ENCODE measurements at regions not wholly inside any gene's neighbourhood (a gene's known extent, or its start where the extent isn't known, plus 50 kb on each side); places are given as distances from the start of the nearest gene placed in this dataset.

GRCh38 chr2:117737846-117738245, 76.6 kb upstream of the DDX18 start:
- H3K27ac ChIP-seq (ENCODE audit: insufficient read depth, low read depth, low read length), result no peak overlapping the region
- H3K4me2 ChIP-seq (ENCODE audit: insufficient read depth, low read length), result no peak overlapping the region
- POLR2A ChIA-PET, result no interaction called here
- H3K4me1 ChIP-seq (ENCODE audit: control insufficient read depth, extremely low read depth, insufficient read depth, low read length), result no peaks in the 10 kb centered on the region
- dilution Hi-C loops (cut with MboI; ENCODE audit: extremely low pct_ligation_motif_present, low sequenced_read_pairs) (no loop called here), intact Hi-C loops (cut with micrococcal nuclease) (no loop called here)
- H3K9me1 ChIP-seq (replicated peaks; ENCODE audit: control insufficient read depth, extremely low read depth, insufficient read depth, low read length), result no peaks in the 10 kb centered on the region
- BruUV-seq (replicated peaks), result no TSS peak
- no peak for DNase-seq (ENCODE audit: low read depth, low spot score)
- no peaks in the 10 kb centered on the region for H3K79me2 ChIP-seq (ENCODE audit: control insufficient read depth, insufficient read depth, low read length)
- H3K9ac ChIP-seq (replicated peaks; ENCODE audit: extremely low read depth, insufficient read depth, low read length), result no peak overlapping the region
- no peaks in the 10 kb centered on the region for H3K27me3 ChIP-seq (ENCODE audit: control insufficient read depth in 2 of 2, insufficient read depth in 2 of 2, low read length in 2 of 2)
- TF ChIP-seq POLR2AphosphoS5 (IDR thresholded peaks at IDR 0.05; ENCODE audit: insufficient read depth, low read depth, low read length), result no peak
- TF ChIP-seq FOS (IDR thresholded peaks at IDR 0.05; ENCODE audit: borderline replicate concordance, insufficient read depth, low read length), result no peak
- TF ChIP-seq POLR2A (IDR thresholded peaks at IDR 0.05; ENCODE audit: low read depth, low read length), result no peak
- TF ChIP-seq JUN (IDR thresholded peaks at IDR 0.05; ENCODE audit: borderline replicate concordance, insufficient read depth, insufficient read length, low read depth), result no peak
- no peak for TF ChIP-seq CTCF (IDR thresholded peaks at IDR 0.05; ENCODE audit: extremely low read depth in 1 of 2, insufficient read depth in 1 of 2, low read depth in 1 of 2, low read length in 2 of 2)
- no peak for TF ChIP-seq MAX (IDR thresholded peaks at IDR 0.05; ENCODE audit: insufficient read depth, insufficient read length)
- no peak for TF ChIP-seq GATA2 (IDR thresholded peaks at IDR 0.05; ENCODE audit: insufficient read depth, insufficient read length, low read depth, low read length)
- TF ChIP-seq MYC (IDR thresholded peaks at IDR 0.05; ENCODE audit: low read depth, low read length), result no peak
- no peak for TF ChIP-seq EZH2 (IDR thresholded peaks at IDR 0.05; ENCODE audit: borderline replicate concordance, low read depth, low read length, severe bottlenecking)
- no peak for FAIRE-seq
- no peaks in the 10 kb centered on the region for H3K9me3 ChIP-seq (replicated peaks; ENCODE audit: control insufficient read depth, insufficient read depth, low read length)
- no peak overlapping the region for H2AFZ ChIP-seq (ENCODE audit: low read depth, low read length)
- H3K4me3 ChIP-seq (replicated peaks in 1 of 3; ENCODE audit: insufficient read depth in 1 of 3, low read depth in 1 of 3, low read length in 3 of 3), result no peak overlapping the region
- H3K36me3 ChIP-seq (ENCODE audit: control insufficient read depth in 2 of 2, extremely low read depth in 1 of 2, insufficient read depth in 2 of 2, low read length in 2 of 2), result no peaks in the 10 kb centered on the region
- H4K20me1 ChIP-seq (replicated peaks; ENCODE audit: control insufficient read depth, extremely low read depth, insufficient read depth, low read length), result no peaks in the 10 kb centered on the region
- CTCF ChIA-PET, result no interaction called here
